ENCODE measurements at regions not wholly inside any gene's neighbourhood (a gene's known extent, or its start where the extent isn't known, plus 50 kb on each side); places are given as distances from the start of the nearest gene placed in this dataset.

GRCh38 chr4:134126955-134127354 lies 74.6 kb downstream of the PABPC4L start:
- H3K4me1 ChIP-seq, result no peaks in the 10 kb centered on the region
- no peaks in the 10 kb centered on the region for H3K9me3 ChIP-seq
- intact Hi-C loops (cut with DNase I; ENCODE audit: low total_unique reads), result no loop called here
- no peak overlapping the region for H3K4me3 ChIP-seq
- H3K27ac ChIP-seq, result no peak overlapping the region
- 93% methylated on average over 5 of the region's 5 CpGs; no CpG with 5 or more reads in 1 of the 2 donors for WGBS, 2 donors (ENCODE audit: low coverage in 1 of 2)
- DNase-seq, result no peak
- in situ Hi-C loops (cut with MboI; ENCODE audit: low pct_ligation_motif_present in 1 of 4, low pct_unique_long_range_greater_than_20kb in 1 of 4, low sequenced_read_pairs in 3 of 4), result no loop called here
- TF ChIP-seq POLR2A (IDR thresholded peaks at IDR 0.05) (no peak), POLR2AphosphoS5 (IDR thresholded peaks at IDR 0.05) (no peak), EP300 (IDR thresholded peaks at IDR 0.05; ENCODE audit: low read depth) (no peak)
- TF ChIP-seq, protein P1, sequence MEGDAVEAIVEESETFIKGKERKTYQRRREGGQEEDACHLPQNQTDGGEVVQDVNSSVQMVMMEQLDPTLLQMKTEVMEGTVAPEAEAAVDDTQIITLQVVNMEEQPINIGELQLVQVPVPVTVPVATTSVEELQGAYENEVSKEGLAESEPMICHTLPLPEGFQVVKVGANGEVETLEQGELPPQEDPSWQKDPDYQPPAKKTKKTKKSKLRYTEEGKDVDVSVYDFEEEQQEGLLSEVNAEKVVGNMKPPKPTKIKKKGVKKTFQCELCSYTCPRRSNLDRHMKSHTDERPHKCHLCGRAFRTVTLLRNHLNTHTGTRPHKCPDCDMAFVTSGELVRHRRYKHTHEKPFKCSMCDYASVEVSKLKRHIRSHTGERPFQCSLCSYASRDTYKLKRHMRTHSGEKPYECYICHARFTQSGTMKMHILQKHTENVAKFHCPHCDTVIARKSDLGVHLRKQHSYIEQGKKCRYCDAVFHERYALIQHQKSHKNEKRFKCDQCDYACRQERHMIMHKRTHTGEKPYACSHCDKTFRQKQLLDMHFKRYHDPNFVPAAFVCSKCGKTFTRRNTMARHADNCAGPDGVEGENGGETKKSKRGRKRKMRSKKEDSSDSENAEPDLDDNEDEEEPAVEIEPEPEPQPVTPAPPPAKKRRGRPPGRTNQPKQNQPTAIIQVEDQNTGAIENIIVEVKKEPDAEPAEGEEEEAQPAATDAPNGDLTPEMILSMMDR (IDR thresholded peaks at IDR 0.05), result no peak
- H3K36me3 ChIP-seq, result no peaks in the 10 kb centered on the region
- H3K27me3 ChIP-seq, result no peaks in the 10 kb centered on the region

- in situ Hi-C loops (cut with MboI; ENCODE audit: low pct_ligation_motif_present in 1 of 4, low pct_unique_long_range_greater_than_20kb in 1 of 4, low sequenced_read_pairs in 3 of 4), result no loop called here
- TF ChIP-seq, protein P1 (IDR thresholded peaks at IDR 0.05), result no peak
Measured at GRCh38 chr4:134126000-134126560, 75.5 kb downstream of the PABPC4L start.

GRCh38 chr4:134122903-134123302 lies 78.7 kb downstream of the PABPC4L start:
- in situ Hi-C loops (cut with MboI; ENCODE audit: low pct_ligation_motif_present in 1 of 4, low pct_unique_long_range_greater_than_20kb in 1 of 4, low sequenced_read_pairs in 3 of 4), result no loop called here
- H3K27ac ChIP-seq, result no peak overlapping the region
- H3K4me1 ChIP-seq, result no peaks in the 10 kb centered on the region
- WGBS, 2 donors (ENCODE audit: low coverage in 1 of 2), result 57 to 70% methylated on average over 1 of the region's 1 CpG
- no peaks in the 10 kb centered on the region for H3K36me3 ChIP-seq
- no peaks in the 10 kb centered on the region for H3K9me3 ChIP-seq
- no peak overlapping the region for H3K4me3 ChIP-seq
- intact Hi-C loops (cut with DNase I; ENCODE audit: low total_unique reads), result no loop called here
- no peaks in the 10 kb centered on the region for H3K27me3 ChIP-seq
- TF ChIP-seq, protein P1 (IDR thresholded peaks at IDR 0.05), result no peak
- TF ChIP-seq POLR2A (IDR thresholded peaks at IDR 0.05), result no peak
- no peak for TF ChIP-seq EP300 (IDR thresholded peaks at IDR 0.05; ENCODE audit: low read depth)
- no peak for TF ChIP-seq POLR2AphosphoS5 (IDR thresholded peaks at IDR 0.05)
- no peak for DNase-seq

More at GRCh38 chr4:134126000-134126560, 75.5 kb downstream of the PABPC4L start:
- Histone ChIP-seq H3K27me3 (no peaks in the 10 kb centered on the region), H3K27ac (no peak overlapping the region), H3K9me3 (no peaks in the 10 kb centered on the region), H3K36me3 (no peaks in the 10 kb centered on the region), H3K4me1 (no peaks in the 10 kb centered on the region), H3K4me3 (no peak overlapping the region)
- 20 to 46% methylated on average over 1 of the region's 1 CpG for WGBS, 2 donors (ENCODE audit: low coverage in 1 of 2)
- DNase-seq, result no peak
- intact Hi-C loops (cut with DNase I; ENCODE audit: low total_unique reads), result no loop called here

GRCh38 chr4:134117392-134118183 lies 84.0 kb downstream of the PABPC4L start:
- no peak for DNase-seq
- no peak overlapping the region for H3K4me3 ChIP-seq
- no peaks in the 10 kb centered on the region for H3K27me3 ChIP-seq
- intact Hi-C loops (cut with DNase I; ENCODE audit: low total_unique reads) (no loop called here), in situ Hi-C loops (cut with MboI; ENCODE audit: low pct_ligation_motif_present in 1 of 4, low pct_unique_long_range_greater_than_20kb in 1 of 4, low sequenced_read_pairs in 3 of 4) (no loop called here)
- H3K27ac ChIP-seq, result no peak overlapping the region
- H3K36me3 ChIP-seq, result no peaks in the 10 kb centered on the region
- H3K9me3 ChIP-seq, result no peaks in the 10 kb centered on the region
- 10 to 43% methylated on average over 1 to 2 of the region's 2 CpGs for WGBS, 2 donors (ENCODE audit: low coverage in 1 of 2)
- no peak for TF ChIP-seq EP300 (IDR thresholded peaks at IDR 0.05; ENCODE audit: low read depth)
- H3K4me1 ChIP-seq, result no peaks in the 10 kb centered on the region
